AG04450 (cell line): ENCODE measurements at regions not wholly inside any gene's neighbourhood (a gene's known extent, or its start where the extent isn't known, plus 50 kb on each side); places are given as distances from the start of the nearest gene placed in this dataset.

ENCODE experiments used
- CTCF ChIA-PET: fragments of 300-600, 350-600 bp; formaldehyde crosslinking; extraction: SDS; loops from one replicate; lab custom pipeline; 2022; ENCODE audit warnings: antibody characterized with exemption, inconsistent platforms; lab: Charles Lee
- POLR2A ChIA-PET: fragments of 350-600 bp; formaldehyde crosslinking; extraction: SDS; loops from one replicate; lab custom pipeline; 2021; ENCODE audit warnings: antibody characterized with exemption, inconsistent platforms; lab: Yijun Ruan, JAX
- DNase-seq: peaks from one replicate; pipeline ENCODE4 v3.0.0-alpha.2; 2011; ENCODE audit warnings: low read depth, low spot score
- H3K27ac ChIP-seq: one replicate; pipeline ENCODE4 v1.5.1; 2012; ENCODE audit warnings: low read depth, low read length, control low read depth
- H3K27me3 ChIP-seq: one replicate; pipeline ENCODE4 v1.6.0; 2012; ENCODE audit warnings: low read length; ENCODE audit not compliant: control insufficient read depth, insufficient read depth
- H3K4me3 ChIP-seq: 2 replicates; pipeline ENCODE4 v1.5.1; 2011; ENCODE audit warnings: mild to moderate bottlenecking, low read depth, low read length, control low read depth
- H3K9me3 ChIP-seq: 2 replicates; pipeline ENCODE4 v1.5.1; 2012; ENCODE audit warnings: low read length; ENCODE audit not compliant: control insufficient read depth, insufficient read depth
- CTCF ChIP-seq: IDR thresholded peaks from 2 replicates; pipeline ENCODE4 v1.5.1; 2011; ENCODE audit warnings: low read depth, low read length, control low read depth, inconsistent platforms

- POLR2A ChIA-PET, result no interaction called here
- H3K27ac ChIP-seq, result no peak overlapping the region
- no peak overlapping the region for H3K4me3 ChIP-seq
- CTCF ChIA-PET, result interaction anchor here (1.5 kb wide), 1 partner anchor 101 kb away, joined by 3 read pairs; no protein-coding TSS in a partner anchor
- no peaks in the 10 kb centered on the region for H3K27me3 ChIP-seq
- no peak for TF ChIP-seq CTCF
- peaks cover 14% of the 10 kb centered on the region; the same call in 1 of the 2 replicates for H3K9me3 ChIP-seq
- DNase-seq, result no peak
Observed at GRCh38 chr15:101539492-101539891, 50.0 kb upstream of the PCSK6 start.
